ENCODE measurements at regions not wholly inside any gene's neighbourhood (a gene's known extent, or its start where the extent isn't known, plus 50 kb on each side); places are given as distances from the start of the nearest gene placed in this dataset.

DNA sequence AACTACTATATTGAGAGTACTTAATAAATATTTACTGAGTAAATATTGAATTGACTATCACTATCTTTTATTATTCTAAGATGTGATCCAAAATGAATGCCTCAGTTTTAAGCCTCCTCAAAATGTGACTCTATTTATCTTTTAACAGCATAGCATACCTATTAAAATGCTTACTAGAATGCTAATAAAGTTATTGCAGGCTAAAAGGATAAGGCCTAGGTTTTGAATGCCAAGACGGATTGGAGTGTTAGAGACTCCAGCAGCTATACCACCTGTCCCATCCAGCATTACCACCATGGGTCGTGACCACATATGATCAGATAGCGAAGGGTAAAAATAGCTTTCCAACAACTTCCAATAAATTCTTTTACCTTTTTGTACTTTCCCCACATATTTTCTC lies 64.7 kb upstream of the MYRIP start:
- Histone ChIP-seq H3K36me3 (no peaks in the 10 kb centered on the region), H3K4me3 (no peak overlapping the region), H3K4me1 (no peaks in the 10 kb centered on the region), H3K27me3 (no peaks in the 10 kb centered on the region), H3K27ac (no peak overlapping the region), H3K9me3 (peaks cover 0 to 16% (median 0%) of the 10 kb centered on the region in 3 donors)
- WGBS, 2 donors (ENCODE audit: low coverage in 1 of 2) = 79 to 91% methylated on average over 3 of the region's 3 CpGs
- no peak for ATAC-seq
- TF ChIP-seq EP300 (IDR thresholded peaks at IDR 0.05) (no peak), POLR2A (IDR thresholded peaks at IDR 0.05) (no peak)

DNA sequence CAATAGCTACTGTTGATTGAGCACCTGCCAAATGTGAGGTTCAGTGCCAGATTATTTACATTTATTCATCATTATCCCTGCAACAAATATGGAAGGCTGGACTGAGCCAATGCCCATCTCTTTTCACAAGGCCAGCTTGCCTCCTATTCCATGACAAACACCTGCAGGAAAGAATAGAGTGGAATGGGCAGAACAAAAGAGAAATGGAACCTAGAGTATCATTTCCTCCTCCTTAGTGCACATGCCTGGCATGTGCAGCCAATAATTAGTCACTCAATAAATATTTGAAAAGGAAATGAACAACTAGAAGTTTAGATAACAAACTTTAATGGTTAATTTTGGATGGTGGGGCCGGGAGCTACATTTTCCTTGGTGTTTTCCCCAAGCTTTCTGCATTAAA lies 61.4 kb upstream of the MYRIP start:
- WGBS, 2 donors (ENCODE audit: low coverage in 1 of 2) = 59 to 86% methylated on average over 1 of the region's 1 CpG
- no peak for TF ChIP-seq POLR2AphosphoS5 (IDR thresholded peaks at IDR 0.05)
- TF ChIP-seq, protein P1, sequence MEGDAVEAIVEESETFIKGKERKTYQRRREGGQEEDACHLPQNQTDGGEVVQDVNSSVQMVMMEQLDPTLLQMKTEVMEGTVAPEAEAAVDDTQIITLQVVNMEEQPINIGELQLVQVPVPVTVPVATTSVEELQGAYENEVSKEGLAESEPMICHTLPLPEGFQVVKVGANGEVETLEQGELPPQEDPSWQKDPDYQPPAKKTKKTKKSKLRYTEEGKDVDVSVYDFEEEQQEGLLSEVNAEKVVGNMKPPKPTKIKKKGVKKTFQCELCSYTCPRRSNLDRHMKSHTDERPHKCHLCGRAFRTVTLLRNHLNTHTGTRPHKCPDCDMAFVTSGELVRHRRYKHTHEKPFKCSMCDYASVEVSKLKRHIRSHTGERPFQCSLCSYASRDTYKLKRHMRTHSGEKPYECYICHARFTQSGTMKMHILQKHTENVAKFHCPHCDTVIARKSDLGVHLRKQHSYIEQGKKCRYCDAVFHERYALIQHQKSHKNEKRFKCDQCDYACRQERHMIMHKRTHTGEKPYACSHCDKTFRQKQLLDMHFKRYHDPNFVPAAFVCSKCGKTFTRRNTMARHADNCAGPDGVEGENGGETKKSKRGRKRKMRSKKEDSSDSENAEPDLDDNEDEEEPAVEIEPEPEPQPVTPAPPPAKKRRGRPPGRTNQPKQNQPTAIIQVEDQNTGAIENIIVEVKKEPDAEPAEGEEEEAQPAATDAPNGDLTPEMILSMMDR (IDR thresholded peaks at IDR 0.05) = no peak
- no peak for TF ChIP-seq EP300 (IDR thresholded peaks at IDR 0.05)
- TF ChIP-seq POLR2A (IDR thresholded peaks at IDR 0.05) = no peak
- Histone ChIP-seq H3K27ac (no peak overlapping the region), H3K27me3 (no peaks in the 10 kb centered on the region), H3K36me3 (no peaks in the 10 kb centered on the region), H3K4me3 (no peak overlapping the region), H3K4me1 (no peaks in the 10 kb centered on the region), H3K9me3 (no peaks in the 10 kb centered on the region)
- no peak for ATAC-seq

DNA sequence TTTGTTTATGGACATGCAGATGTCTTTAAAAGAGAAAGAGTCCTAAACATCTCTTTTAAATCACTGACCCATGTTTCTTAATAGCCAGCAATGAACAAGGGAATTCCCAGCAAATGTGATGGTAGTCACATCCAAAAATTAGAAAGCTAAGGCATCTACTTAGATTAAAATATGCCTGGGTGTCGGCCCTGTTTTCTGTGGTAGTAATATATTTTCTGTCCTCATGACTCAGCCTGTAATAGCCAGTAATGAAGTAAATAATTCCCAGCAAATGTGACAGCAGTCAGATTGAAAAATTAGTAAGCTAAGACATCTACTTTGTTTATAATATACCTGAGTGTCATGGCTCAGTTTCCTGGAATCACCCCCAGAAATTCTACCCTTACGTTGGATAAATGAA lies 60.6 kb upstream of the MYRIP start:
- TF ChIP-seq POLR2A (IDR thresholded peaks at IDR 0.05) (no peak), EP300 (IDR thresholded peaks at IDR 0.05) (no peak), POLR2AphosphoS5 (IDR thresholded peaks at IDR 0.05) (no peak)
- TF ChIP-seq, protein P1 (IDR thresholded peaks at IDR 0.05) = no peak
- WGBS, 2 donors (ENCODE audit: low coverage in 1 of 2) = 49 to 89% methylated on average over 2 of the region's 2 CpGs
- ATAC-seq = no peak

DNA sequence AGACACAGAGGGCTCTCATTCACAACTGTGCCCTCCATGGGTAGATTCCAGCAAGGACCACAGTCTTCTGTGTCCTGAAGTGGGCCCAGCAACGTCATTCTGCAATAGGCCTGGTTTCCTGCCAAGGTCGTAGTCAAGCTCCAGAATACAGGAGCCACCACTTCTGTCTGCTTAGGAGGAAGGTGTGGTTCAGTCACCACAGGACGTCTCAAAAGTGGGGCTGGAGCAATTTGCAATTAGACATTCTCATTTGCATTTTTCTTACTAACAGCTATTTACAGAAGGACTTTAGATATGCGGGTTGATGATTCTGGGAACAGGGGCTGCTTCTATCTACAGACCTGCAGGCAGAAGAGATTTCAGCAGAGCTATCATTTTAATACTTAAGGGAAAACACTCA lies 58.7 kb upstream of the MYRIP start:
- TF ChIP-seq EP300 (IDR thresholded peaks at IDR 0.05) (no peak), POLR2AphosphoS5 (IDR thresholded peaks at IDR 0.05) (no peak), POLR2A (IDR thresholded peaks at IDR 0.05) (no peak)
- TF ChIP-seq, protein P1 (IDR thresholded peaks at IDR 0.05) = no peak
- H3K27me3 ChIP-seq = no peaks in the 10 kb centered on the region
- H3K27ac ChIP-seq = no peak overlapping the region
- H3K4me1 ChIP-seq = no peaks in the 10 kb centered on the region
- ATAC-seq = no peak
- H3K36me3 ChIP-seq = no peaks in the 10 kb centered on the region
- H3K4me3 ChIP-seq = no peak overlapping the region
- no peaks in the 10 kb centered on the region for H3K9me3 ChIP-seq
- WGBS, 2 donors (ENCODE audit: low coverage in 1 of 2) = 46 to 50% methylated on average over 2 to 4 of the region's 4 CpGs

More for the DNA sequence above, 60.6 kb upstream of the MYRIP start:
- Histone ChIP-seq H3K27ac (no peak overlapping the region), H3K27me3 (no peaks in the 10 kb centered on the region), H3K4me3 (no peak overlapping the region), H3K36me3 (no peaks in the 10 kb centered on the region), H3K9me3 (no peaks in the 10 kb centered on the region), H3K4me1 (no peaks in the 10 kb centered on the region)

DNA sequence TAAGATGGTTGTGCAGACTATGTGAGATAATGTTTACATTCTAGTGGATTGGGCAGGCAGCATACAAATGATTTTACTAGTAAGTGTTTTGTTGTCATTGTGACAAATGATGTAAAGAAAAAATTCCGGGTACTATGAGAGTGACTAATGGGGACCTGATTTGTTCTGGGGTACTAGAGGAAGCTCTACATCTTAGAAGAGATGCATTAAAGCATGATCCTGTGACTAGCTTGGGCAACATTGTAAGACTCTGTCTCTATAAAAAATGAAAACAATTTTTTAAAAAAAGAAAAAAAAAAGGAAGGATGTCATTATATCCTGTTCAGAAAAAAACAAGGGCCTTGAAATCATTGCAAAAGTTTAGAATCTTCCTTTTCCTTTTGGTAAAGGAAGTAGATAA lies 58.1 kb upstream of the MYRIP start:
- no peak for TF ChIP-seq EP300 (IDR thresholded peaks at IDR 0.05)
- TF ChIP-seq, protein P1 (IDR thresholded peaks at IDR 0.05) = no peak
- 0 to 8% methylated on average over 1 of the region's 1 CpG for WGBS, 2 donors (ENCODE audit: low coverage in 1 of 2)
- H3K27me3 ChIP-seq = no peaks in the 10 kb centered on the region
- no peak overlapping the region for H3K4me3 ChIP-seq
- H3K27ac ChIP-seq = no peak overlapping the region
- H3K4me1 ChIP-seq = no peaks in the 10 kb centered on the region
- no peak for ATAC-seq
- H3K9me3 ChIP-seq = no peaks in the 10 kb centered on the region
- no peaks in the 10 kb centered on the region for H3K36me3 ChIP-seq

Data from gastroesophageal sphincter (tissue), 4 donors.